HG02970 (cell line): ENCODE measurements at regions not wholly inside any gene's neighbourhood (a gene's known extent, or its start where the extent isn't known, plus 50 kb on each side); places are given as distances from the start of the nearest gene placed in this dataset.
"Not testable (repeated sequence)": the region's sequence is repeated elsewhere in the genome, so short reads cannot be mapped to it uniquely, and the experiment has no call there.

Experiments used
- ATAC-seq: cut with Tn5 transposase; IDR thresholded peaks from one replicate; pipeline ENCODE4 v1.9.1; 2021; ENCODE audit warnings: mild to moderate bottlenecking, moderate library complexity, moderate number of reproducible peaks; ENCODE audit not compliant: unreplicated experiment, low FRiP score

- ATAC-seq: no peak
Measured at GRCh38 chr6:67812125-67812524, 823.0 kb upstream of the ADGRB3 start.

- no peak for ATAC-seq
Measured at GRCh38 chr6:67811239-67812037, 823.6 kb upstream of the ADGRB3 start.

GRCh38 chr6:67804808-67805207 lies 830.3 kb upstream of the ADGRB3 start:
- ATAC-seq: not testable (repeated sequence)

GRCh38 chr6:67802771-67803170 lies 832.3 kb upstream of the ADGRB3 start:
- no peak for ATAC-seq

GRCh38 chr6:67792996-67793395 lies 842.1 kb upstream of the ADGRB3 start:
- ATAC-seq: no peak

- no peak for ATAC-seq
Measured at GRCh38 chr6:67790569-67790968, 844.5 kb upstream of the ADGRB3 start.

- not testable (repeated sequence) for ATAC-seq
Measured at GRCh38 chr6:67787119-67787518, 848.0 kb upstream of the ADGRB3 start.

- no peak for ATAC-seq
Measured at GRCh38 chr6:67779876-67780275, 855.2 kb upstream of the ADGRB3 start.

- ATAC-seq: no peak
Measured at GRCh38 chr6:67775333-67775732, 859.7 kb upstream of the ADGRB3 start.

GRCh38 chr6:67768972-67769371 lies 866.1 kb upstream of the ADGRB3 start:
- no peak for ATAC-seq

GRCh38 chr6:67767046-67767822 lies 867.8 kb upstream of the ADGRB3 start:
- not testable (repeated sequence) for ATAC-seq

GRCh38 chr6:67766057-67766456 lies 869.0 kb upstream of the ADGRB3 start:
- ATAC-seq: no peak

- ATAC-seq: no peak
Measured at GRCh38 chr6:67759001-67759400, 876.1 kb upstream of the ADGRB3 start.

GRCh38 chr6:67757465-67758033 lies 877.5 kb upstream of the ADGRB3 start:
- no peak for ATAC-seq

GRCh38 chr6:67748521-67748920 lies 886.6 kb upstream of the ADGRB3 start:
- no peak for ATAC-seq

- no peak for ATAC-seq
Measured at GRCh38 chr6:67736816-67737215, 898.3 kb upstream of the ADGRB3 start.

GRCh38 chr6:67736161-67736560 lies 898.9 kb upstream of the ADGRB3 start:
- ATAC-seq: no peak

GRCh38 chr6:67735623-67736022 lies 899.5 kb upstream of the ADGRB3 start:
- no peak for ATAC-seq

GRCh38 chr6:67722861-67723261 lies 912.2 kb upstream of the ADGRB3 start:
- no peak for ATAC-seq

- no peak for ATAC-seq
Measured at GRCh38 chr6:67717281-67717680, 917.8 kb upstream of the ADGRB3 start.

GRCh38 chr6:67706388-67706787 lies 928.7 kb upstream of the ADGRB3 start:
- no peak for ATAC-seq
